H9 (cell line): ENCODE measurements at regions not wholly inside any gene's neighbourhood (a gene's known extent, or its start where the extent isn't known, plus 50 kb on each side); places are given as distances from the start of the nearest gene placed in this dataset.

Experiments
- DNase-seq: peaks from one replicate; pipeline ENCODE4 v3.0.0-alpha.2; 2017
- H2AFZ ChIP-seq: one replicate; pipeline ENCODE4 v1.6.1; 2013; ENCODE audit warnings: mild to moderate bottlenecking, low read length, control low read depth, moderate library complexity
- H2AK5ac ChIP-seq: 2 replicates; pipeline ENCODE4 v1.6.1; 2013; ENCODE audit warnings: low read length, control low read depth, mixed read lengths; ENCODE audit not compliant: insufficient read length
- H2BK120ac ChIP-seq: one replicate; pipeline ENCODE4 v1.6.1; 2013; ENCODE audit warnings: low read depth, mild to moderate bottlenecking, low read length, control low read depth, inconsistent platforms; ENCODE audit not compliant: poor library complexity, severe bottlenecking
- H2BK12ac ChIP-seq: 2 replicates; pipeline ENCODE4 v1.6.1; 2013; ENCODE audit warnings: low read length, control low read depth, mixed read lengths, low read depth; ENCODE audit not compliant: insufficient read length
- H2BK15ac ChIP-seq: 2 replicates; pipeline ENCODE4 v1.6.1; 2013; ENCODE audit warnings: low read depth, low read length, control low read depth
- H2BK20ac ChIP-seq: one replicate; pipeline ENCODE4 v1.6.1; 2013; ENCODE audit warnings: low read depth, mild to moderate bottlenecking, low read length, control low read depth, inconsistent platforms; ENCODE audit not compliant: poor library complexity, severe bottlenecking
- H2BK5ac ChIP-seq: 2 replicates; pipeline ENCODE4 v1.6.1; 2013; ENCODE audit warnings: low read length, control low read depth, mixed read lengths; ENCODE audit not compliant: insufficient read length
- H3K14ac ChIP-seq: 2 replicates; pipeline ENCODE4 v1.6.1; 2013; ENCODE audit warnings: low read length, control low read depth; ENCODE audit not compliant: insufficient read depth
- H3K18ac ChIP-seq: 2 replicates; pipeline ENCODE4 v1.6.1; 2013; ENCODE audit warnings: low read depth, mild to moderate bottlenecking, mixed read lengths, low read length, control low read depth; ENCODE audit not compliant: insufficient read length
- H3K23ac ChIP-seq: 2 replicates; pipeline ENCODE4 v1.6.1; 2013; ENCODE audit warnings: low read length, control low read depth, mixed read lengths, low read depth; ENCODE audit not compliant: insufficient read length
- H3K23me2 ChIP-seq: 2 replicates; pipeline ENCODE4 v1.6.1; 2013; ENCODE audit warnings: low read depth, mild to moderate bottlenecking, mixed read lengths, low read length, control low read depth; ENCODE audit not compliant: insufficient read length, poor library complexity, severe bottlenecking
- H3K27ac ChIP-seq: 2 replicates; pipeline ENCODE4 v1.5.1; 2013; ENCODE audit warnings: low read length, control low read depth, mixed read lengths, low read depth; ENCODE audit not compliant: insufficient read length
- H3K27me3 ChIP-seq: 2 replicates; pipeline ENCODE4 v1.6.1; 2013; ENCODE audit warnings: low read length, control low read depth, inconsistent platforms; ENCODE audit not compliant: insufficient read depth
- H3K4ac ChIP-seq: 2 replicates; pipeline ENCODE4 v1.6.1; 2013; ENCODE audit warnings: low read depth, mild to moderate bottlenecking, control low read depth, inconsistent platforms, low read length, moderate library complexity
- H3K4me1 ChIP-seq: 2 replicates; pipeline ENCODE4 v1.6.1; 2013; ENCODE audit warnings: low read length, control low read depth, inconsistent platforms; ENCODE audit not compliant: insufficient read depth
- H3K4me2 ChIP-seq: 2 replicates; pipeline ENCODE4 v1.6.1; 2013; ENCODE audit warnings: low read length, control low read depth, mixed read lengths; ENCODE audit not compliant: insufficient read length, insufficient read depth
- H3K56ac ChIP-seq: 2 replicates; pipeline ENCODE4 v1.6.1; 2013; ENCODE audit warnings: low read depth, mild to moderate bottlenecking, mixed read lengths, low read length, control low read depth; ENCODE audit not compliant: insufficient read length
- H3K79me1 ChIP-seq: 2 replicates; pipeline ENCODE4 v1.6.1; 2013; ENCODE audit warnings: low read depth, mild to moderate bottlenecking, moderate library complexity, low read length, control low read depth, inconsistent platforms; ENCODE audit not compliant: insufficient read depth, poor library complexity, severe bottlenecking
- H3K79me2 ChIP-seq: 2 replicates; pipeline ENCODE4 v1.6.1; 2013; ENCODE audit warnings: low read length, control low read depth, inconsistent platforms; ENCODE audit not compliant: insufficient read depth
- H3K9ac ChIP-seq: 2 replicates; pipeline ENCODE4 v1.6.1; 2013; ENCODE audit warnings: low read length, control low read depth, mixed read lengths; ENCODE audit not compliant: insufficient read length; ENCODE audit errors: extremely low read depth
- H3K9me3 ChIP-seq: one replicate; pipeline ENCODE4 v1.6.1; 2013; ENCODE audit warnings: low read depth, low read length, inconsistent platforms; ENCODE audit not compliant: control insufficient read depth
- H3T11ph ChIP-seq: one replicate; pipeline ENCODE4 v1.6.1; 2013; ENCODE audit warnings: mild to moderate bottlenecking, low read length, control low read depth, inconsistent platforms
- H4K20me1 ChIP-seq: one replicate; pipeline ENCODE4 v1.6.1; 2013; ENCODE audit not compliant: control insufficient read depth, insufficient read length, insufficient read depth
- H4K5ac ChIP-seq: 2 replicates; pipeline ENCODE4 v1.6.1; 2013; ENCODE audit warnings: low read depth, mild to moderate bottlenecking, mixed read lengths, low read length, control low read depth; ENCODE audit not compliant: insufficient read length
- H4K8ac ChIP-seq: replicated peaks from 2 replicates; pipeline ENCODE4 v1.6.1; 2013; ENCODE audit warnings: low read length, control low read depth, mixed read lengths, low read depth; ENCODE audit not compliant: insufficient read length
- H4K91ac ChIP-seq: 2 replicates; pipeline ENCODE4 v1.6.1; 2013; ENCODE audit warnings: low read depth, mild to moderate bottlenecking, moderate library complexity, mixed read lengths, low read length, control low read depth; ENCODE audit not compliant: insufficient read length
- H3K27ac Mint-ChIP-seq, 3 experiments: 2 replicates in 2 of 3; 3 replicates in 1 of 3; pipeline ENCODE4 v1.8.0; 2020 to 2021; ENCODE audit warnings: mixed read lengths in 3 of 3, mild to moderate bottlenecking in 1 of 3, moderate library complexity in 1 of 3
- H3K27me3 Mint-ChIP-seq: 2 replicates; pipeline ENCODE4 v1.8.0; 2021; ENCODE audit warnings: low read depth, mild to moderate bottlenecking, moderate library complexity, mixed read lengths
- H3K36me3 Mint-ChIP-seq, 3 experiments: 2 replicates in 2 of 3; 3 replicates in 1 of 3; pipeline ENCODE4 v1.8.0; 2020 to 2021; ENCODE audit warnings: low read depth in 3 of 3, mixed read lengths in 3 of 3; ENCODE audit not compliant: insufficient read depth in 1 of 3
- H3K4me1 Mint-ChIP-seq, 2 experiments: 2 replicates each; pipeline ENCODE4 v1.8.0; 2020; ENCODE audit warnings: mixed read lengths in 2 of 2
- H3K4me3 Mint-ChIP-seq, 2 experiments: 2 replicates in 1 of 2; 3 replicates in 1 of 2; pipeline ENCODE4 v1.8.0; 2020 to 2021; ENCODE audit warnings: mild to moderate bottlenecking in 2 of 2, mixed read lengths in 2 of 2, moderate library complexity in 1 of 2
- H3K9me3 Mint-ChIP-seq, 2 experiments: 2 replicates in 1 of 2; 3 replicates in 1 of 2; pipeline ENCODE4 v1.8.0; 2020; ENCODE audit warnings: mild to moderate bottlenecking in 2 of 2, mixed read lengths in 2 of 2, moderate library complexity in 1 of 2
- CTCF ChIP-seq: fragments of 200-600 bp; sonication (generic); conservative IDR thresholded peaks from 3 replicates; pipeline ENCODE4 v1.8.0; 2021; ENCODE audit warnings: antibody characterized with exemption, mild to moderate bottlenecking
- WGBS: extraction: QIAGEN DNeasy Blood & Tissue Kit; methylation state at CpG from one replicate; pipeline ENCODE4 v1.1.7; 2013; ENCODE audit warnings: missing lambda C conversion rate, low lambda C conversion rate, mixed read lengths; ENCODE audit not compliant: insufficient read length; ENCODE audit errors: extremely low coverage; 5-methylcytosine and 5-hydroxymethylcytosine counted together

- Histone ChIP-seq H3K4ac (no peak overlapping the region), H2BK12ac (no peak overlapping the region), H3K9me3 (no peaks in the 10 kb centered on the region), H4K8ac (no peak overlapping the region), H4K91ac (no peak overlapping the region), H3K4me2 (no peak overlapping the region), H3K4me1 (peaks cover 6% of the 10 kb centered on the region; the same call in 1 of the 2 replicates), H3K27me3 (no peaks in the 10 kb centered on the region), H3T11ph (no peak overlapping the region), H2BK120ac (no peak overlapping the region), H2AK5ac (no peak overlapping the region), H4K5ac (no peak overlapping the region), H2BK5ac (no peak overlapping the region), H3K23me2 (no peaks in the 10 kb centered on the region), H3K27ac (no peak overlapping the region), H2AFZ (no peak overlapping the region), H3K23ac (no peak overlapping the region), H3K79me1 (no peaks in the 10 kb centered on the region), H4K20me1 (no peaks in the 10 kb centered on the region), H2BK20ac (no peak overlapping the region), H3K9ac (no peak overlapping the region), H3K14ac (no peak overlapping the region), H3K18ac (no peak overlapping the region), H2BK15ac (no peak overlapping the region), H3K56ac (no peak overlapping the region), H3K79me2 (no peaks in the 10 kb centered on the region)
- Mint-ChIP-seq H3K36me3 (no peaks in the 10 kb centered on the region), H3K4me1 (peaks cover 24 to 27% of the 10 kb centered on the region in 2 experiments), H3K4me3 (no peak overlapping the region), H3K9me3 (no peaks in the 10 kb centered on the region; a peak in 1 of 5 replicates), H3K27ac (no peak overlapping the region), H3K27me3 (no peaks in the 10 kb centered on the region)
- DNase-seq = no peak
- TF ChIP-seq CTCF = no peak
- WGBS = no CpG with 5 or more reads among the region's 9 CpGs
Observed at GRCh38 chr5:168218746-168219145, 72.7 kb upstream of the WWC1 start.
